GM12873 (cell line): ENCODE measurements at regions not wholly inside any gene's neighbourhood (a gene's known extent, or its start where the extent isn't known, plus 50 kb on each side); places are given as distances from the start of the nearest gene placed in this dataset.

ENCODE experiments used
- TF ChIP-seq, protein P1 (sequence below): IDR thresholded peaks from 2 replicates; pipeline ENCODE4 v1.5.1; 2012; ENCODE audit warnings: low read depth, mild to moderate bottlenecking, moderate library complexity, low read length, control low read depth; ENCODE audit not compliant: insufficient read depth; ENCODE audit errors: missing control alignments

GRCh38 chr5:54862036-54862435 is 123.4 kb downstream of the ESM1 start:
- TF ChIP-seq, protein P1, sequence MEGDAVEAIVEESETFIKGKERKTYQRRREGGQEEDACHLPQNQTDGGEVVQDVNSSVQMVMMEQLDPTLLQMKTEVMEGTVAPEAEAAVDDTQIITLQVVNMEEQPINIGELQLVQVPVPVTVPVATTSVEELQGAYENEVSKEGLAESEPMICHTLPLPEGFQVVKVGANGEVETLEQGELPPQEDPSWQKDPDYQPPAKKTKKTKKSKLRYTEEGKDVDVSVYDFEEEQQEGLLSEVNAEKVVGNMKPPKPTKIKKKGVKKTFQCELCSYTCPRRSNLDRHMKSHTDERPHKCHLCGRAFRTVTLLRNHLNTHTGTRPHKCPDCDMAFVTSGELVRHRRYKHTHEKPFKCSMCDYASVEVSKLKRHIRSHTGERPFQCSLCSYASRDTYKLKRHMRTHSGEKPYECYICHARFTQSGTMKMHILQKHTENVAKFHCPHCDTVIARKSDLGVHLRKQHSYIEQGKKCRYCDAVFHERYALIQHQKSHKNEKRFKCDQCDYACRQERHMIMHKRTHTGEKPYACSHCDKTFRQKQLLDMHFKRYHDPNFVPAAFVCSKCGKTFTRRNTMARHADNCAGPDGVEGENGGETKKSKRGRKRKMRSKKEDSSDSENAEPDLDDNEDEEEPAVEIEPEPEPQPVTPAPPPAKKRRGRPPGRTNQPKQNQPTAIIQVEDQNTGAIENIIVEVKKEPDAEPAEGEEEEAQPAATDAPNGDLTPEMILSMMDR, result no peak

GRCh38 chr5:54861212-54861894 is 124.0 kb downstream of the ESM1 start:
- TF ChIP-seq, protein P1, result no peak

DNA sequence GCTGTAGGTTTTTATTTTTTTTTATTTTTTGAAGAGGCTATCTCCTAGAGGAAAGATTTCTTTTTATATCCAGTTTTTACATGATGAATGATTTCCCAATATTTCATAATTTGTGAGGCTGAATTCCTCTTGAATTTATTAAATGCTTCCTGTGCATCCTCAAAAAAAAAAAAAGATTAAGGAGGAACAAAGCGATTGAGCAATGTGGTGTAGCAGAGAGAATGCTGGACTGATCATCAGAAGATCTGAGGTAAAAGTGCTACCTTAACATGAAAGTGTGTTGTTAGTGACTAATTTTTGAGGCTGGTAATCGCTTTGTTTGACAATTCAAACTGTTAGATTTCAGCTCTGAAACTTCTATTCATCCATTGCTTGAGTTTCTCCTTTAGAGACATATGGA is 125.1 kb downstream of the ESM1 start:
- TF ChIP-seq, protein P1, result no peak

GRCh38 chr5:54859316-54859715 is 126.1 kb downstream of the ESM1 start:
- TF ChIP-seq, protein P1, result no peak

- TF ChIP-seq, protein P1, result no peak
These were observed 130.4 kb downstream of the ESM1 start for GRCh38 chr5:54854883-54855581.

- TF ChIP-seq, protein P1, result no peak
These were observed 133.4 kb downstream of the ESM1 start for GRCh38 chr5:54852007-54852406.

GRCh38 chr5:54851449-54851848 is 133.9 kb downstream of the ESM1 start:
- TF ChIP-seq, protein P1, result no peak
